Activated CD8-positive, alpha-beta memory T cell treated with anti-CD3 and anti-CD28 coated beads for 1 hour (primary cell): ENCODE measurements at regions not wholly inside any gene's neighbourhood (a gene's known extent, or its start where the extent isn't known, plus 50 kb on each side); places are given as distances from the start of the nearest gene placed in this dataset.

Source experiments
- DNase-seq, 2 donors: peaks; one replicate each; pipeline ENCODE4 v3.0.0-alpha.2; 2020; ENCODE audit warnings: low read depth in 1 of 2; ENCODE audit errors: extremely low read depth in 1 of 2

- no peak for DNase-seq
Observed at GRCh38 chr9:99361817-99362216, 139.7 kb downstream of the SEC61B start.

GRCh38 chr9:99362321-99362720, 140.2 kb downstream of the SEC61B start:
- DNase-seq = no peak

GRCh38 chr9:99363509-99363908, 141.4 kb downstream of the SEC61B start:
- DNase-seq = no peak

- no peak for DNase-seq
Observed at GRCh38 chr9:99365233-99365980, 143.3 kb downstream of the SEC61B start.

- no peak for DNase-seq
Observed at GRCh38 chr9:99366183-99366582, 144.1 kb downstream of the SEC61B start.

- no peak for DNase-seq
Observed at GRCh38 chr9:99366621-99367020, 144.5 kb downstream of the SEC61B start.

GRCh38 chr9:99368341-99369326, 146.6 kb downstream of the SEC61B start:
- no peak for DNase-seq

GRCh38 chr9:99369327-99369722, 147.2 kb downstream of the SEC61B start:
- no peak for DNase-seq

- DNase-seq = no peak
Observed at GRCh38 chr9:99370376-99370775, 148.3 kb downstream of the SEC61B start.

GRCh38 chr9:99371376-99371775, 149.3 kb downstream of the SEC61B start:
- no peak for DNase-seq

GRCh38 chr9:99373912-99374311, 151.8 kb downstream of the SEC61B start:
- no peak for DNase-seq

- no peak for DNase-seq
Observed at GRCh38 chr9:99374793-99375192, 152.7 kb downstream of the SEC61B start.

GRCh38 chr9:99375481-99375880, 153.4 kb downstream of the SEC61B start:
- DNase-seq = no peak

GRCh38 chr9:99377790-99378775, 156.0 kb downstream of the SEC61B start:
- DNase-seq = no peak

GRCh38 chr9:99383536-99383935, 161.5 kb downstream of the SEC61B start:
- no peak for DNase-seq

GRCh38 chr9:99385215-99385614, 163.1 kb downstream of the SEC61B start:
- no peak for DNase-seq

GRCh38 chr9:99385814-99386279, 163.8 kb downstream of the SEC61B start:
- no peak for DNase-seq

GRCh38 chr9:99387431-99387830, 165.3 kb downstream of the SEC61B start:
- no peak for DNase-seq

- no peak for DNase-seq
Observed at GRCh38 chr9:99389087-99390033, 167.3 kb downstream of the SEC61B start.
